Loucy (cell line): ENCODE measurements at regions not wholly inside any gene's neighbourhood (a gene's known extent, or its start where the extent isn't known, plus 50 kb on each side); places are given as distances from the start of the nearest gene placed in this dataset.

Experiments used
- H2AFZ ChIP-seq: fragments of 200-600 bp; sonication (generic); 2 replicates; pipeline ENCODE4 v1.6.0; 2016; ENCODE audit warnings: antibody characterized with exemption, mild to moderate bottlenecking, low read length, moderate library complexity
- H3F3A ChIP-seq: fragments of 200-600 bp; 2 replicates; pipeline ENCODE4 v1.6.0; 2016; ENCODE audit warnings: antibody characterized with exemption, low read depth, mild to moderate bottlenecking
- H3K27me3 ChIP-seq: fragments of 200-600 bp; sonication (generic); 2 replicates; pipeline ENCODE4 v1.6.1; 2014; ENCODE audit warnings: low read length, mild to moderate bottlenecking; ENCODE audit not compliant: insufficient read depth, poor library complexity, severe bottlenecking
- H3K36me3 ChIP-seq: fragments of 200-600 bp; sonication (generic); 2 replicates; pipeline ENCODE4 v1.6.1; 2016; ENCODE audit warnings: low read length; ENCODE audit not compliant: insufficient read depth
- H3K4me1 ChIP-seq: fragments of 200-600 bp; sonication (generic); 2 replicates; pipeline ENCODE4 v1.5.1; 2014; ENCODE audit warnings: low read length, mild to moderate bottlenecking; ENCODE audit not compliant: insufficient read depth, poor library complexity, severe bottlenecking
- H3K4me2 ChIP-seq: fragments of 200-600 bp; sonication (generic); 2 replicates; pipeline ENCODE4 v1.6.0; 2014; ENCODE audit warnings: antibody characterized with exemption, low read length, low read depth, mild to moderate bottlenecking; ENCODE audit not compliant: poor library complexity, severe bottlenecking
- H3K4me3 ChIP-seq: fragments of 200-600 bp; sonication (generic); 2 replicates; pipeline ENCODE4 v1.5.1; 2014; ENCODE audit warnings: low read length, mild to moderate bottlenecking, mixed read lengths; ENCODE audit not compliant: poor library complexity, severe bottlenecking
- H3K79me2 ChIP-seq: fragments of 200-600 bp; sonication (generic); 2 replicates; pipeline ENCODE4 v1.6.1; 2014; ENCODE audit warnings: low read length; ENCODE audit not compliant: insufficient read depth
- H3K9ac ChIP-seq: fragments of 200-600 bp; sonication (generic); 2 replicates; pipeline ENCODE4 v1.6.0; 2014; ENCODE audit warnings: mild to moderate bottlenecking, low read depth, low read length, moderate library complexity; ENCODE audit not compliant: poor library complexity, severe bottlenecking
- H3K9me2 ChIP-seq: fragments of 200-600 bp; sonication (generic); replicated peaks from 2 replicates; pipeline ENCODE4 v1.6.1; 2016; ENCODE audit warnings: low read depth, low read length, mixed read lengths
- H3K9me3 ChIP-seq: fragments of 200-600 bp; sonication (generic); 2 replicates; pipeline ENCODE4 v1.6.1; 2014; ENCODE audit warnings: mild to moderate bottlenecking, antibody characterized with exemption, low read length, low read depth; ENCODE audit not compliant: insufficient read depth
- H4K20me1 ChIP-seq: fragments of 200-600 bp; sonication (generic); 2 replicates; pipeline ENCODE4 v1.6.0; 2014; ENCODE audit warnings: antibody characterized with exemption, low read length, mild to moderate bottlenecking; ENCODE audit not compliant: insufficient read depth, poor library complexity, severe bottlenecking
- CTCF ChIP-seq: fragments of 200-600 bp; sonication (generic); conservative IDR thresholded peaks from 2 replicates; pipeline ENCODE4 v1.5.1; 2014; ENCODE audit warnings: mild to moderate bottlenecking, antibody characterized with exemption, low read length
- EZH2phosphoT487 ChIP-seq: fragments of 200-600 bp; IDR thresholded peaks from 2 replicates; pipeline ENCODE4 v1.6.1; 2018; ENCODE audit warnings: antibody characterized with exemption, mild to moderate bottlenecking, moderate library complexity, borderline replicate concordance

DNA sequence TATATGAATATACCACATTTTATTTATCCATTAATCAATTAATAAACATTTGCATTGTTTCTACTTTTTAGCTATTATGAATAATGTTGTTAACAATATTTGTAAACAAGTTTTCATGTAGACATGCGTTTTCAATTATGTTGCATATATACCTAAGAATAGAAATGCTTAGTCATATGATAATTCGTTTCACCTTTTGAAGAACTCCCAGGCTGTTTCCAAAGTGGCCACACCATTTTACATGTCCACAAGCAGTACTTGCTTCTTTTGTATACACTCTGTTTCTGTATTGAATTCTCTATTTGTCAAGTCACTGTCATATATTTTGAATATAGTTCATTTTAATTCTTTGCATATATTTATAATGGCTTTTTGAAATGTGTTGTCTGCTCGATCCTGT, 206.9 kb upstream of the ZBTB20 start:
- no peaks in the 10 kb centered on the region for H3K36me3 ChIP-seq
- H2AFZ ChIP-seq = no peak overlapping the region

GRCh38 chr3:115357456-115357855, 210.4 kb upstream of the ZBTB20 start:
- Histone ChIP-seq H3K4me3 (no peak overlapping the region), H3K4me2 (no peak overlapping the region), H2AFZ (no peak overlapping the region), H4K20me1 (no peaks in the 10 kb centered on the region), H3K9ac (no peak overlapping the region), H3K9me3 (no peaks in the 10 kb centered on the region), H3K4me1 (no peaks in the 10 kb centered on the region), H3K9me2 (0 out of 2 replicates have a peak, but pooled peaks cover 4% of the 10 kb centered on the region), H3F3A (no peaks in the 10 kb centered on the region), H3K27me3 (no peaks in the 10 kb centered on the region), H3K79me2 (no peaks in the 10 kb centered on the region), H3K36me3 (no peaks in the 10 kb centered on the region)
- TF ChIP-seq CTCF (no peak), EZH2phosphoT487 (no peak)

More for the DNA sequence above, 206.9 kb upstream of the ZBTB20 start:
- Histone ChIP-seq H3K9ac (no peak overlapping the region), H3K4me2 (no peak overlapping the region), H3K79me2 (no peaks in the 10 kb centered on the region), H3K27me3 (no peaks in the 10 kb centered on the region), H3K9me3 (no peaks in the 10 kb centered on the region), H3K4me3 (no peak overlapping the region), H4K20me1 (no peaks in the 10 kb centered on the region), H3F3A (no peaks in the 10 kb centered on the region), H3K9me2 (0 out of 2 replicates have a peak, but pooled peaks cover 4% of the 10 kb centered on the region), H3K4me1 (no peaks in the 10 kb centered on the region)
- TF ChIP-seq EZH2phosphoT487 = no peak
- no peak for TF ChIP-seq CTCF

GRCh38 chr3:115359536-115359935, 212.4 kb upstream of the ZBTB20 start:
- H3K4me3 ChIP-seq = peak overlapping the region; percentile 56
- no peaks in the 10 kb centered on the region for H4K20me1 ChIP-seq
- peak overlapping the region; percentile 38 for H3K4me2 ChIP-seq
- H3K79me2 ChIP-seq = no peaks in the 10 kb centered on the region
- H3K4me1 ChIP-seq = no peaks in the 10 kb centered on the region
- no peaks in the 10 kb centered on the region for H3K36me3 ChIP-seq
- H3F3A ChIP-seq = no peaks in the 10 kb centered on the region
- no peaks in the 10 kb centered on the region for H3K9me3 ChIP-seq
- no peak for TF ChIP-seq EZH2phosphoT487
- TF ChIP-seq CTCF = no peak
- H3K9ac ChIP-seq = peak overlapping the region; percentile 12
- no peaks in the 10 kb centered on the region for H3K9me2 ChIP-seq
- H3K27me3 ChIP-seq = no peaks in the 10 kb centered on the region
- peak overlapping the region; percentile 46 for H2AFZ ChIP-seq
